ENCODE measurements at regions not wholly inside any gene's neighbourhood (a gene's known extent, or its start where the extent isn't known, plus 50 kb on each side); places are given as distances from the start of the nearest gene placed in this dataset.
A peak's percentile ranks its signal among the peaks of the same experiment; 100 is the strongest.
"Not testable (repeated sequence)": the region's sequence is repeated elsewhere in the genome, so short reads cannot be mapped to it uniquely, and the experiment has no call there.

DNA sequence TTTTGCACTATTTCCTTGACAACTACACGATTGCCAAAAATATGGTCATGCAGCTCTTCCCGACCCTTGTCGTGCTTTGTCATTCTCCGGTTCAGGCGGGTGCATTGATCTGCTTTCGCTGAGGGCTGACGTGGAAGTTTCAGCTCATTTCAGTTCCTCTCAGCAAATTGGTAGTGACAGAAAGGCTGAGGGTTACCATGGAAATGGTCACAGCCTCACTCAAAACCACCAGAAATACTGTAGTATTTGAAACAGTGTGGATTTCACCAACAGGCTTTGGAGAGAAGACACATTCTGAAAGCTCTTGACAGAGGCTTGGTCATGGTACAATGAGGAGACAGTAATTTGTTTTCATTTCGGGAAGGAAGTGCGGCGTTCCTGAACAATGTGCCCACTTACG is 99.7 kb upstream of the EXOC2 start:
- no peak for DNase-seq

GRCh38 chr6:788058-788457 is 95.1 kb upstream of the EXOC2 start:
- peak in 1 of 2 experiments; percentile 50 for DNase-seq

DNA sequence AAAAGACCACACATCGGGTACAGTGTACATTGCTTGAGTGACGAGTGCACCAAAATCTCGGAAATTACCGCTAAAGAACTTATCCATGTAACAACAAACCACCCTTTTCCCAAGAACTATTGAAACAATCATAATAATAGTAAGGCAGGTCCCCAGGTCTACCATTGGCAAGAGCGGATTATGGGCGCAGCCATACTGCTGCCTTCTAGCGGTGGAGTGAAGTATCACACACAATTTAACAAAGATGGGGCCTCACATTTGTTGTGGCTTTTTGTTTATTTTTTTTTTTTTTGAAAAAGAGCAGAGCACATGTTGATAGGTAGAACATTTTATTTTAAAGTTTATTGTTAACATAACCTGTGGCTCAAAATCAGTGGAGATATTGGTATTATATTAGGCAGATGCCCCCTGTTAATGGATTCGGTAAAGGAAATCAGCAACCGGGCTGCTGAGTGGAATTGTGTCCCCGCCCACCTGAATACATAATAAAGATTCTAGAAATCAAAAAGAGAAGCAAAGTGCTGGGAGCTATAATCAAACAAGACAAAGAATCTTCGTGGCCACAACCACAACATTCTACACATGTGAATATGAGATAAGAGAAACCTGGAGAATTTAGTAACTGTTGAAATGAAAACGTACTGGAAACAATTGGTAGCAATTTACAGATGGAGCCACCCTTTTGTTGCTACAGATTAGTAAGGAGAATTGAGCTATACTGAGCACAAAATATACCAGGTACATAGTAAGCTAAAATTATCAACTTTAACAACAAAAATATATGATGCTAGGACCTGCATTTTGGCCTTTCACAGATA is 94.2 kb upstream of the EXOC2 start:
- DNase-seq, result no peak

GRCh38 chr6:783966-784735 is 91.2 kb upstream of the EXOC2 start:
- no peak for DNase-seq

DNA sequence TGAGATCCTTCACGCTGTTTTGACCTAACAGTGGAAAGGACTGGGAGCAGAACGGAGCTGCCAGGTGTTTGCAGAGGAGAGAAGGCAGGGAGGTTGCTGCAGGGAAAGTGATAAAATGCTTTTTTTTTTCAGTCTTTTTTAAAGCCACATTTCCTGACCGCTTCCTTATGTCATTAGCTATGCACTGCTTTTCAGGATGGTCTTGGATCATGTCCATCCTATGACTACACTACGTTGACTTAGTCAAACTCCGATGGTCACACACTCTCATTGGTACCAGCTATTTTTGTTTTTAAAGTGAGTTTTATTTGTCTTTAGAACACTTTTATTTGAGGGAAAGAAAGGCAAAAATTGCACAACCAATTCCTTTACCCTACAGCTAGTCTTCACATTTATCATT is 89.2 kb upstream of the EXOC2 start:
- DNase-seq, result no peak

DNA sequence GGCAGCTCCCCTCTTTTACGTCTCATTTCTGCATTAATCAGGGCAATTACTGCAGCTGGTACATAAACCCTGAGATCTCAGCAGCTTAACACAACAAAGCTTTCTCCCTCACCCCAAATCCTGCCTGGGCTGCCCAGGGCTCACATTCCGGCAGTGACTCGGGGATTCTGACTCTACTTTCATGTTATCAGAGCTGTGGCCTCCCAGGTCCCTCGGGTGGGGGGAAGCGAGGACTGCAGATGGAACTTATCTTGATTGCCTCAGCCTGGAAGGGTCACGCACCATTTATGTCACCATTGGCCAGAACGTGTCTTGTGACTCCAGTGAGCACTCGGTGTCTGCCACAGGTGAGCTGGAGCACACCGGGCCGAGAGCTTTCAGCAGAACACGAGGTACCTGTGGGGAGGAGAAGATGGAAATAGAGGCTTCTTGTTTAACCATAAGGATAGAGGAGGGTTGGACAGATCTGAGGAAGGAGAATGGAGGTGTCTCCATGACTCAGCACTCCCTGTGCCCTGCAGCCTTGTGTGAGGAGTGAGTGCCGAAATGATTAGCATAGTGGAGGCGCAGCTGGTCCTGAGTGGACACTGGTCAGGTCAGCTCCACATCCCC is 88.5 kb upstream of the EXOC2 start:
- no peak for DNase-seq

DNA sequence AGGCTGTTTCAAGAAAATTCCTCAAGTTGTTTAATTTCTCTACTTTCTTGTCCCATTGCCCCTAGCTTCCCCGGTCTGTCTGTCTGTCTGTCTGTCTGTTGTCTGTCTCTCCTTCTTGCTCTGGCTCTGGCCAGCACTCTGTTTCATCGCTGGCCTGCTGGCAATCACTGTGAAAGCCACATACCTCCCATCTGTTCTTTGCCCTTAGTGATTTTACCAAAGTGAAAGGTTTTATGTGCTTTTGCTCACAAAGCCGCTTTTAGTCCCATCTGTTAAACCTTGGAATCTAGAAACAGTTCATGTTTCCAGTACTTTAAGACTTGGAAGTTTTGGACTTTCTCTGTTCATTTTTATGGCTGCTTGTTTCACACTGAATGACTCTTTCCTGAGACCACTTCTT is 87.8 kb upstream of the EXOC2 start:
- no peak for DNase-seq

- no peak for DNase-seq
Measured at GRCh38 chr6:776951-777350, 84.0 kb upstream of the EXOC2 start.

DNA sequence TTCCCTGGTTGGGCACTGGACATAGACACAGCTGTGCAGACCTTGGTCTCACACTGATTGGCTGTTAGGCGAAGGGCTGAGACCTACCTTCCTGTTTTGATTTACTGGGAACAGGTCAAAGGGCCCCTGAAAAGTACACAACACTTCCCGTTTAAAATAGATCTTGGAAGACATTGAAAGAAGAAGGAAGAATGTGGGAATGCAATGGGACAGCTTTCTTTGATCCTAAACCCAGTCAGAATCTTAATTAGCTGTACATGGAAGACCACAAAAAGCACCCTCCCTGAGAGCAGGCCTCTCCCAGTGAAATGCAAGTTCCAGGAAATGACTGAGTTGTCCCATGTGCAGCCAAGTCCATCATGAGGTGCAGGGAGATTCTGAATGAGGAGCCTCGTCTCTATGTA is 83.6 kb upstream of the EXOC2 start:
- no peak for DNase-seq

DNA sequence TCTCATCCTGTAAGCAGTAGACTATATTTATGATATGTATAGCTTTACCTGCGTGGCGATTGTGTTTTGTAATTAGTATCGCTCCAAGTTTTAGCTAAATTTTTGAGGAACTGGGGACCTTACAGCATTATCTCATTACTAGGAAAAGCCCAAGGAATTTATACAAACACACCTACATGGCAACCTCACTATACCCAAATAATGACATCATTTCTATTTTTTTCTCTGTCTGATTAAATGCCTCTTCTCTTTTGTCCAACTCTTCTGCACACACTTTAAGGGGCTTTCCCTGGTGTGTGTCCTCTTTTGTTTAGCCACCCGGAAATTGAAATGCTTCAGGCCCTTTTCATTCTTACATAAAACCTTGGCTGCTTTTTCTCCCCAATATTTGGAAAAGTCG is 82.9 kb upstream of the EXOC2 start:
- DNase-seq, result no peak

GRCh38 chr6:771683-772082 is 78.7 kb upstream of the EXOC2 start:
- not testable (repeated sequence) for DNase-seq

- no peak for DNase-seq
Measured at GRCh38 chr6:767755-768512, 75.0 kb upstream of the EXOC2 start.

- no peak for DNase-seq
Measured at GRCh38 chr6:766625-767024, 73.7 kb upstream of the EXOC2 start.

GRCh38 chr6:761997-762396 is 69.1 kb upstream of the EXOC2 start:
- DNase-seq, result no peak

GRCh38 chr6:760982-761955 is 68.3 kb upstream of the EXOC2 start:
- no peak for DNase-seq

DNA sequence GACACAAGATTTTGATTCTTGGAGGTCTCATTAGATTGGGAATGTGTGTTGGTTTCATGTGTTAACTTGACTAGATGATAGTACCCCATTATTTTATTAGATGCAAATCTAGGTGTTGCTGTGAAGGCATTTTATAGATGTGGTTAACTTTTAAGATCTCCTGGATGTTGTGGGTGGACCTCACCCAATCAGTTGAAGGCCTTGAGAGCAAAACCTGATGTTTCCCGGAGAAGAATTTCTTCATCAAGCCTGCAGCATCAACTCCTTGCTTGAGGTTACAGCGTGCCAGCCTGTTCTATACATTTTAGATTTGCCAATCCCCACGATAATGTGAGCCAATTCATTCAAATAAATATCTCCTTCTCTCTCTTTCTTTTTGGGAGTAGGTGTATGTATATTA is 66.8 kb upstream of the EXOC2 start:
- DNase-seq, result no peak

DNA sequence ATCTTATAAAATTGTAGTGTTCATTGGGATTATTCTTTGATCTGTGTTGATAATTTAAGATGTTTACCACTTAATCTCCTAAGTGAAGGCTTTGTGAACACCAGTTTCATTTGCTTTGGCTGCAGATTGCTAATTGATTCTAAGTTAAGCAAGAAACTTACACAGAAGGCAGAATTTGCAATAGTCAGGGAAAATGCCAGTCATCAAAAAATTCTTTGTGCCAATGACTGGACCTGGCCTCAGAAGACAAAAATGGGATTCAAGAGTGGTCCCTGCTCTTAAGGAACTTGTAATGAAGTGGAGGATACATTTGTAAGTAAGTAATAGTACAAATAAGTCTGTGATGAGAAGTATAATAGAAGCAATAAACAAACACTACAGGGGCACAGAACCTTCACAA is 63.3 kb upstream of the EXOC2 start:
- DNase-seq, result no peak

- no peak for DNase-seq
Measured at GRCh38 chr6:754202-754601, 61.3 kb upstream of the EXOC2 start.

GRCh38 chr6:753486-753885 is 60.5 kb upstream of the EXOC2 start:
- no peak for DNase-seq

DNA sequence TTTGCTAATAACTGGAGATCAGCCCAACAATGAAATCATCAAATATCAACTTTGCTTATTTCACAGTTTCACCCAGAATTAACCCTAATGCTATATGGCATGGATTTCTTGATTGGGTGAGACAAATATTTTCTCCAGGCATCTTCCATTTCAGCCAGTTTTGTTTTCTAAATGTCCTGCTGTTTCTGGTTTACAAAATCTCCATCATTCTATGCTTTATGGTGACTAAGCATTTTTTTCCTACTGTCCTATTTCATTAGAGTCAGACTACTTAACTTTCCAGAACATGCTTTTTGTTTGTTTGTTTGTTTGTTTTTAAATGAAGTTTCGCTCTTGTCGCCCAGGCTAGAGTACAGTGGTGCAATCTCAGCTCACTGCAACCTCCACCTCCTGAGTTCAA is 59.5 kb upstream of the EXOC2 start:
- no peak for DNase-seq

- DNase-seq, result no peak
Measured at GRCh38 chr6:751765-752164, 58.8 kb upstream of the EXOC2 start.

DNA sequence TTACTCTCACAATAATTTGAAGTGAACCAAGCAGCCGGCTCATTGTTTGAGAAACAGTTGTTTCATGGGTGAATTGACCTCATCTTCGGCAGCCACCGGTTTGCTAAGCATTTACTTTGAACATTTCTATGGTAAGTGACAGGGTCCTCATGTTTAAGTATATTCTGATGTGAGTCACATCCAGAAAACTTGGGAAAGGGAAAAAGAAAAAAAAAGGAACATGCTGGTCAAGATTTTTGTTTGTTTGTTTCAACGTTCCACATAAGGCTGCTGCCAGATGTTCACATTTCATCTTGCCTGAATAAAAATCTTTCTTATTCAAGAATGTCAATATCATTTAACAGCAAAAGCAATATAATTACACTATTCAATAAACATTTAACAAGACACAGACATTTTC is 55.0 kb upstream of the EXOC2 start:
- no peak for DNase-seq
